Stimulated activated CD4-positive, alpha-beta T cell treated with anti-CD3 and anti-CD28 coated beads, TNF-alpha, amount 100 ng/mL, for 24 hours (primary cell): ENCODE measurements at regions not wholly inside any gene's neighbourhood (a gene's known extent, or its start where the extent isn't known, plus 50 kb on each side); places are given as distances from the start of the nearest gene placed in this dataset.

Source experiments
- DNase-seq, 3 experiments: peaks; one replicate each; pipeline ENCODE4 v3.0.0-alpha.2; 2020; ENCODE audit warnings: low read depth in 3 of 3

DNA sequence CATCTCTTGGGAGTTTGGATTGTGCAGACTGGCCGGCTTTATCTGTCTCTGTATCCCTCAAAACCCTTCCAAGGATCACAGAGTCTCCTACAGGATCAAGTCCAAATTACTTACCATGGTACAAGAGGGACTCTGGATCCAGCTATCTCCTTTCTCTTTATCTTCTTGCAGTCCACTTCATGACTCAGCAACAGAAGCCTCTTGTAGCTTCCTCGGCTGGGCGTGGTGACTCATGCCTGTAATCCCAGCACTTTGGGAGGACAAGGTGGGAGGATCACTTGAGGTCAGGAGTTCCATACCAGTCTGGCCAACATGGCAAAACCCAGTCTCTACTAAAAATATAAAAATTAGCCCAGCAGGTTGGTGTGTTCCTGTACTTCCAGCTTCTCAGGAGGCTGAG lies 189.7 kb downstream of the BCAT1 start:
- DNase-seq = no peak

GRCh38 chr12:24756479-24757024 lies 192.3 kb downstream of the BCAT1 start:
- DNase-seq = no peak

DNA sequence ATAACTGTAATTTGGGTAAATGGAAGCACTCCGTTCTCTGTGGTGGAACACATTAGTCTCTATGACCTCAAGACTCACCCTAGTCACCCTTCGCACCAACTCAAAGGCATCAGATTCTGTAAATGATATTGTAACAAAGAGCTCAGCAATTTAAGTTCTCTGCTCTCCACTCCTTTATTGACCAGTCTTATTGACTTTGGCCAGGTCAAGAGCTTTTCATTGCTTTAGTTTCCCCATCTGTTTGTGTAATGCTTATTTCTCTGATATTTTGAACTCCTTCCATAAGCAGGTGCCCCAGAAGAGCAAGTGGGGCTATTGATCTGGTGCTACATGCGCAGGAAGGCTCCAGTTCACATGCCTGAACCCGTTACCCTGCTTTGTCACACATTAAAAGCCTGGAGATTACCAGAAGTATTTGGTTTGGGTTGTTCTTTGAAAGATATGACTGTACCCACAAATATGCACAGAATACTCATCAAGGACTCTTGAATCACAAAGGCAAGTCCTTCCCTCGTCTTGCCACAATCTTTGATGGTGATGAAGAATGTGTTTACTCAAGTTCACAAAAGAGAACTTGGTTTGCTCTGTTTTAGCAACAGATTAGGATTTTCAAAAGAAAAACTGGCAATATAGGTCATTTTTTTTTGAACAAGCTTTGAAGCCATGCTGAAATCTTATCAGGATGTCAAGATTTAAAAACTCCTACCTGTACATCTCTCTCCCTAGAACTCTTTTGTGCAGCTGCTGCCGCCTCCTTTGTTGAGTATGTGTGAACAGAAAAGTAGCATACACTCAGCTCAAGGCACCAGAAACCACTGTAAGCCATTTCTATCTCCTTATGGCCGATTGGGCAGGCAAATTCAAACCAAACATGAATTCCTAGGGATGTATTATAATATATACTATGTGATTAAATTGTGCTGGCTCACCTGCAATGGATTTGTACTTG lies 193.9 kb downstream of the BCAT1 start:
- no peak for DNase-seq

DNA sequence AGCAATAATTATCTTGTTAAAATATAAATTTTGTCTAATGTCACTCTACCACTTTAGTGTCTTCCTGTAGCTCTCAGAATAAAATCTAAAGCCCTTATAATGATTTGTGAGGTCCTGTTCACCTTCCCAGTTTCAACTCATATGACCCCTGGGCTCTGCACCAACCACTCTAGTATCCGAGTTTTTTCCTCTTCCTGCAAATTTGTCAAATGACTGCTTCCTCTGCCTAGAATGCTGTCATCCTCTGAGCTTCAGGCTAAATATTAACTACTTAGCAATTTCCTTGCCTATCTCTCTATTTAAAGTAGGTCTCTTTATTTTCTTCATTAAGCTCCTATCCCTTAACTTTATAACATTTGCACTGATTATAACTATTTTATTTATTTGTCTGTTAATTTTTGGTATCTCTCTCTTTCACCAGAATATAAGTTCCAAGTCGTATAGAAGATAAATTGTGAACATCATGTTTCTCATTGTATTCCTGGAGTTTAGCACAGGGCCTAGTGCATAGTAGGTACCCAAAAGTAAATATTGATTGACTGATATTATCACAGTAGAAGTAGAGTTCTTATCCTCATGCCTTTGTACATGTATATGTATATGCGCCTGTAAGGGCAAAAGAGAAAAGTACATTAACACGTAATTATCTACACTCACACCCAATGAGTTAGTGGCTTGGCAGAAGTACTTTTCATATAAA lies 196.0 kb downstream of the BCAT1 start:
- no peak for DNase-seq

- DNase-seq = no peak
Observed at GRCh38 chr12:24751181-24751580, 197.7 kb downstream of the BCAT1 start.

GRCh38 chr12:24750263-24750662 lies 198.6 kb downstream of the BCAT1 start:
- DNase-seq = no peak

GRCh38 chr12:24749171-24749570 lies 199.7 kb downstream of the BCAT1 start:
- no peak for DNase-seq

- DNase-seq = no peak
Observed at GRCh38 chr12:24748326-24748725, 200.6 kb downstream of the BCAT1 start.

DNA sequence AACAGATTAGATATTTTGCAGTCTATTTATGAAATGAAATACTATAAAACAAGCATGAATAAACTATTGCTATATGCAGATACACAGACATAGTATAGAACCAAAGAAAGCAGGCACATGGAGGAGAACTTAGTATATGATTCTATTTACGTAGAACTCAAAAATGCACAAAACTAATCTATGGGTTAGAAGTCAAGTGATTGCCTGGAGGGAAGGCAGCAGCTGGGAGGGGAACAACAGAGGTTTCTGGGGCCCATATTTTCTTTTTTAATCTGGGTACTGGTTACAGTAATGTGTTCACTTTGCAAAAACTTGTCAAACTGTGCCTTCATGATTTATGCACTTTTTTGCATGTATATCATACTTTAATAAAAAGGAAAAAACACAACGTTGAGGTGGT lies 202.0 kb downstream of the BCAT1 start:
- no peak for DNase-seq

- DNase-seq = no peak
Observed at GRCh38 chr12:24746006-24746671, 202.8 kb downstream of the BCAT1 start.

- no peak for DNase-seq
Observed at GRCh38 chr12:24743941-24744793, 204.7 kb downstream of the BCAT1 start.

DNA sequence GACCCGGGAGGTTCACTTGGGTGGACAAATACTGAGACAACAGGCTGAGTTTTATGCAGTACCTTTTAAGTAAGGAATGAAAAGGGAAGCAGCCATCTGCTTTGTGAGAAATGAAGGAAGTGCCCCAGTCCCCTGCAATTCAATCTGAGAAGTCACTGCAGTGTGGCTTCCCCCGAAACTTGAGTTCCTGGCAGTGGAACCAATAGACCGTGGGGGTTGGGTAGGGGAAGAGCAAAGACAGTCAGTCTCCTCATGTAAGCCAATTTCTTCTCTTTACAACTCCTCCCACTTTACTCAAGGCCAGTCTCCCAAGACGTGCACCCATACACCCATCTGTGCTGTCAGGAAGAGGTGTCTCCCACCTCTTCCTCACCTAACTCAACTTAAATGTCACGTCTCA lies 206.5 kb downstream of the BCAT1 start:
- DNase-seq = no peak

GRCh38 chr12:24741216-24741615 lies 207.7 kb downstream of the BCAT1 start:
- DNase-seq = no peak

DNA sequence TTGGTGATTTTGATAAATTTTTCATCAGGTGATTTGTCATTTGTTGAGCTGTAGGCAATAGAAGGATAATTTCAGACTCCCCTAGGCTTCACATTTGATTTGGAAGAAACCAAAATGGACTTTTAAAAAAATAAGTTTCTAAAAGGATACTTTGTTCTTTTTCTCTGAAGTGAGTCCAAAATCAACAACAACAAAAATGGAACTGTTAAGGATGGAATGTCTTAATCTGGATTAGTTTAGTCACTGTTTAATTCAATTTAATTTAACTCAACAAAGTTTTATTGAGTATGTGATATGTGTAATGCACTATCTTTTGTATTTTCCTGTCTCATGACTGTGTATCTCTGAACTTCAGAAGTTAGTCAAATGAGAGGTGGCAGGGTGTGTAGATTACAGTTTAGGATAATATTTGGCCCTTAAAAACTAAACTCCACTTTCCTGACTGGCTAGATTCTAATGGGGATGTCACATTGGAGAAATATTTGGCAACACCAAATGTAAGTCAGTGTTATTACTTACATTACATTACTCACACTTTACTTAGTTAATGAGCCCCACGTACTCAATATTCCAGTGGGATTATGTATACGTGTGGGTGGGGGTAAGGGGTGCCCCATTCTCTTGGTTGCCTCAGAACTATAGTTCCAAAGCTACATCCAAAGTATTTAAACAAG lies 209.7 kb downstream of the BCAT1 start:
- DNase-seq = no peak

DNA sequence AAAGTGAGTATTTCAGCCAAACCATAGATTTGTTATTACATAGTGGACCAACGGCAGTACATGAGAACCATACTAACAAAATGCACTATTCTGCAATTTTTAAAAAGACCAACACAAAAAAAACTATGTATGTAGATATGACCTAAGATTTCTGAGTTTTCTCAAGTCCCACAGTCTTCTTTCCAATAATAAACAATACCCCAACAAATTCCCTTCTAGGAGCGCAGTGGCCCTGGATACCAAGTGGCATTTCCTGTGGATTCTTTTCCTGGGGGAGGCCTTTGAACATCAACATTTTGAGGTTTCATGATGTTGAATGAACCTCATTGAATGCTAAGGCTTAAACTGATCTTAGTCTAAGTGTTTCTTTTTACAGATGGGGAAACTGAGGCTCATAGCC lies 210.5 kb downstream of the BCAT1 start:
- DNase-seq = no peak

GRCh38 chr12:24731596-24731995 lies 217.3 kb downstream of the BCAT1 start:
- no peak for DNase-seq

DNA sequence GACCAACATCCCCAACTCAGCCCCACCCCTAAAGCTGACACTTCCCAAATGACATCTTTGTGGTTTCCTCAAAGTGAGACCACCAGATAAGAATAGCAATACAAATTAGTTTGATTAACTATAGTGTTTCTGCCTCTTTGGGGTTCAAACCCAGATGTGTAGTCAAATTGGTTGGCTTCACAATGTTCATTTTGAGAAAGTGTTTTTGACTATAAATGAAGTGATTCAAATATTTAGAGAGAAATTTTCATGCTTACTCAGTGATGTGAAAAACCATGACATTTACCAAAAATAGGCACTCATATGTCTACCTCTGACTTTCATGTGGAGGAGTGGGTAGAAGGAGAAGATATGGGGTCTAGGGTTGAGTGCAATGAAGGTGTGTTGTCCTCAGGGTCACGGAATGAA lies 218.4 kb downstream of the BCAT1 start:
- no peak for DNase-seq

- DNase-seq = no peak
Observed at GRCh38 chr12:24728826-24729225, 220.1 kb downstream of the BCAT1 start.

GRCh38 chr12:24728366-24728765 lies 220.5 kb downstream of the BCAT1 start:
- no peak for DNase-seq

GRCh38 chr12:24725616-24726015 lies 223.3 kb downstream of the BCAT1 start:
- DNase-seq = no peak

DNA sequence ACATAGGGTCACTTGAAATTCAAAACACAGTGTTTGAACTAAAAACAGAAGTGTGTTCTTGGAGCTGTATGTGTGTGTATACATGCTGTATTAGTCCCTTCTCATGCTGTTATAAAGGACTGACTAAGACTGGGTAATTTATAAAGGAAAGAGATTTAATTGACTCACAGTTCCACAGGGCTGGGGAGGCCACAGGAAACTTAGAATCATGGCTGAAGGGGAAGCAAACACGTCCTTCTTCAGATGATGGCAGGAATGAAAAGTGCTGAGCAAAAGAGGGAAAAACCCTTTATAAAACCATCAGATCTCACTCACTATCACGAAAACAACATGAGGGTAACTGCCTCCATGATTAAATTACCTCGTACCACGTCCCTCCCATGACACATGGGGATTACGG lies 224.1 kb downstream of the BCAT1 start:
- DNase-seq = peak in 1 of 3 experiments; percentile 16
